ENCODE measurements at regions not wholly inside any gene's neighbourhood (a gene's known extent, or its start where the extent isn't known, plus 50 kb on each side); places are given as distances from the start of the nearest gene placed in this dataset.

- no peak for TF ChIP-seq YY1 (IDR thresholded peaks at IDR 0.05; ENCODE audit: insufficient read depth, insufficient read length)
- no peak for TF ChIP-seq SUZ12 (IDR thresholded peaks at IDR 0.05; ENCODE audit: extremely low read depth, insufficient read depth, insufficient read length)
Observed at GRCh38 chr16:17691106-17691898, 220.5 kb upstream of the XYLT1 start.
